Nephron (organoid): ENCODE measurements at regions not wholly inside any gene's neighbourhood (a gene's known extent, or its start where the extent isn't known, plus 50 kb on each side); places are given as distances from the start of the nearest gene placed in this dataset.

Experiments
- H3K27ac Mint-ChIP-seq, 3 experiments: 2 replicates each; pipeline ENCODE4 v1.8.0; 2020; ENCODE audit warnings: mixed read lengths in 3 of 3, mild to moderate bottlenecking in 2 of 3, moderate library complexity in 1 of 3
- H3K27me3 Mint-ChIP-seq: 2 replicates; pipeline ENCODE4 v1.8.0; 2021; ENCODE audit warnings: low read depth, mild to moderate bottlenecking, moderate library complexity, mixed read lengths
- H3K36me3 Mint-ChIP-seq: 2 replicates; pipeline ENCODE4 v1.8.0; 2020; ENCODE audit warnings: low read depth, mixed read lengths
- H3K4me1 Mint-ChIP-seq: 2 replicates; pipeline ENCODE4 v1.8.0; 2020; ENCODE audit warnings: mixed read lengths
- H3K4me3 Mint-ChIP-seq, 3 experiments: 2 replicates each; pipeline ENCODE4 v1.8.0; 2020; ENCODE audit warnings: mild to moderate bottlenecking in 3 of 3, mixed read lengths in 3 of 3, moderate library complexity in 2 of 3
- H3K9me3 Mint-ChIP-seq: 2 replicates; pipeline ENCODE4 v1.8.0; 2020; ENCODE audit warnings: mixed read lengths
- TF ChIP-seq, protein P1 (sequence below), 3 experiments: fragments of 200-600 bp; sonication (generic); IDR thresholded peaks; one replicate each; pipeline ENCODE4 v1.5.0; 2021; ENCODE audit warnings: antibody characterized with exemption in 3 of 3; ENCODE audit not compliant: unreplicated experiment in 3 of 3

- TF ChIP-seq, protein P1, sequence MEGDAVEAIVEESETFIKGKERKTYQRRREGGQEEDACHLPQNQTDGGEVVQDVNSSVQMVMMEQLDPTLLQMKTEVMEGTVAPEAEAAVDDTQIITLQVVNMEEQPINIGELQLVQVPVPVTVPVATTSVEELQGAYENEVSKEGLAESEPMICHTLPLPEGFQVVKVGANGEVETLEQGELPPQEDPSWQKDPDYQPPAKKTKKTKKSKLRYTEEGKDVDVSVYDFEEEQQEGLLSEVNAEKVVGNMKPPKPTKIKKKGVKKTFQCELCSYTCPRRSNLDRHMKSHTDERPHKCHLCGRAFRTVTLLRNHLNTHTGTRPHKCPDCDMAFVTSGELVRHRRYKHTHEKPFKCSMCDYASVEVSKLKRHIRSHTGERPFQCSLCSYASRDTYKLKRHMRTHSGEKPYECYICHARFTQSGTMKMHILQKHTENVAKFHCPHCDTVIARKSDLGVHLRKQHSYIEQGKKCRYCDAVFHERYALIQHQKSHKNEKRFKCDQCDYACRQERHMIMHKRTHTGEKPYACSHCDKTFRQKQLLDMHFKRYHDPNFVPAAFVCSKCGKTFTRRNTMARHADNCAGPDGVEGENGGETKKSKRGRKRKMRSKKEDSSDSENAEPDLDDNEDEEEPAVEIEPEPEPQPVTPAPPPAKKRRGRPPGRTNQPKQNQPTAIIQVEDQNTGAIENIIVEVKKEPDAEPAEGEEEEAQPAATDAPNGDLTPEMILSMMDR (IDR thresholded peaks at IDR 0.05; ENCODE audit: unreplicated experiment in 3 of 3) = no peak
- no peaks in the 10 kb centered on the region for H3K27me3 Mint-ChIP-seq
- H3K27ac Mint-ChIP-seq = no peak overlapping the region
- H3K4me3 Mint-ChIP-seq = no peak overlapping the region
- no peaks in the 10 kb centered on the region for H3K36me3 Mint-ChIP-seq
- no peaks in the 10 kb centered on the region for H3K4me1 Mint-ChIP-seq
- H3K9me3 Mint-ChIP-seq = peaks cover 4% of the 10 kb centered on the region
Measured at GRCh38 chr14:26017270-26017669, 580.6 kb downstream of the NOVA1 start.

DNA sequence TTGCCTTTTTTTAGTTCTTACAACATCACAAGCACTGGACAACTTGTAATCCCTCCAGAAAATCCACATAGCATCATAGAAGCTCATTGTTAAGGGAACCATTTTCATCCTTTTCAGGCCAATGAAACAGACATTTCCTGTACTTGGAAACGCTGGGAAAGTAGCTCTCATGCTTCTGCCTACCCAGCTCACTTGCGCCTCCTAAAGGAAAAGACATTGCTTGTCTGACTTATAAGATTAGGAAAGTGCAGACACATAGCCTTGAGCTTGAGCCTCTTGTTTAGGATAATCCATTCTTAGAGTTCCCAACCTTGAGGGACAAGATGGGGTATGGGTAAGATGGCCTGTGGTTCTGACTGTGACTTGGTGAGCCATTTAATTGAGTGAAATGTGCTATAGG is 589.5 kb downstream of the NOVA1 start:
- H3K36me3 Mint-ChIP-seq = no peaks in the 10 kb centered on the region

GRCh38 chr14:26004342-26004741 is 593.5 kb downstream of the NOVA1 start:
- Mint-ChIP-seq H3K36me3 (no peaks in the 10 kb centered on the region), H3K27ac (no peak overlapping the region), H3K4me1 (no peaks in the 10 kb centered on the region), H3K27me3 (no peaks in the 10 kb centered on the region), H3K9me3 (no peaks in the 10 kb centered on the region), H3K4me3 (no peak overlapping the region)
- TF ChIP-seq, protein P1 (IDR thresholded peaks at IDR 0.05; ENCODE audit: unreplicated experiment in 3 of 3) = no peak

More for the DNA sequence above, 589.5 kb downstream of the NOVA1 start:
- Mint-ChIP-seq H3K9me3 (no peaks in the 10 kb centered on the region), H3K27ac (no peak overlapping the region), H3K4me3 (no peak overlapping the region), H3K4me1 (no peaks in the 10 kb centered on the region), H3K27me3 (no peaks in the 10 kb centered on the region)
- TF ChIP-seq, protein P1 (IDR thresholded peaks at IDR 0.05; ENCODE audit: unreplicated experiment in 3 of 3) = no peak

DNA sequence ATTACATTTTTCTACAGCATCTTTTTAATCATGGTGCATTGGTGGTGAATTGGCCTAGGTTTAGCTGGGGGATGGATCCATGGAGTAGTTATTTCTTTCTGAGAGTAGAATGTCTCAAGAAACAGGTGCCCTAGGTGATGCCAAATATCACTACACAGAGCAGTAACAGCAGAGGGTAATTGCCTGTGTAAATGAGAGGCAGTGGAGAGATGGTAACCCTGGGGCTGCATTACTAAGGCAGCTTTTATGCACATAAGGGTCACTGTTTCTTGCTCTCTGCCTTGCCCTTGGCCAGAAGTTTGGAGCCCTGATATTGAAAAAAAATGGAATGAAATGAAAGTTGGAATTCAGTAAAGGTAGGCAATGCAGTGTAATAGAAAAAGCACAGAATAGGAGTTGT is 604.0 kb downstream of the NOVA1 start:
- no peaks in the 10 kb centered on the region for H3K27me3 Mint-ChIP-seq
- H3K36me3 Mint-ChIP-seq = no peaks in the 10 kb centered on the region
- no peaks in the 10 kb centered on the region for H3K9me3 Mint-ChIP-seq
- H3K4me1 Mint-ChIP-seq = no peaks in the 10 kb centered on the region
- TF ChIP-seq, protein P1 (IDR thresholded peaks at IDR 0.05; ENCODE audit: unreplicated experiment in 3 of 3) = no peak
- H3K27ac Mint-ChIP-seq = no peak overlapping the region
- no peak overlapping the region for H3K4me3 Mint-ChIP-seq

DNA sequence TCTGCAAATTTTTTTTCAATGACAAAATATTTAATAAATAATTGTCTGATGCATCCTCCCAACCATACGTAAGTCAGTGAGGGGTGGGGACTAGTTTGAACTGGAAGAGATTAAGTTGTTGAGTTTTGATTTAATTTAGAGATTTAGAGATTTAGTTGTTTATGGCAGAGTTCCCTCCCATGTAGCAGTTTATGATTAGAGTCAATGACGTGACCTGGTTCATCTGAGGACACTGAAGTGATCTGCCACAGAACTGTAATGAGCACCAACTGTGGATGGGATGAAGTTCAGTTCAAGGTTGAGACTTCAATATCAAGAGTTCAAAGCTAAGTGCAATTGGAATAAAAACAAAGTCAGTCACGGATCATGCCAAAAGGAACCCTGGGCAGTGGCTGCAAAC is 609.3 kb downstream of the NOVA1 start:
- H3K4me1 Mint-ChIP-seq = no peaks in the 10 kb centered on the region
- TF ChIP-seq, protein P1 (IDR thresholded peaks at IDR 0.05; ENCODE audit: unreplicated experiment in 3 of 3) = no peak
- no peaks in the 10 kb centered on the region for H3K36me3 Mint-ChIP-seq
- no peak overlapping the region for H3K4me3 Mint-ChIP-seq
- no peaks in the 10 kb centered on the region for H3K27me3 Mint-ChIP-seq
- no peak overlapping the region for H3K27ac Mint-ChIP-seq
- peaks cover 11% of the 10 kb centered on the region for H3K9me3 Mint-ChIP-seq

DNA sequence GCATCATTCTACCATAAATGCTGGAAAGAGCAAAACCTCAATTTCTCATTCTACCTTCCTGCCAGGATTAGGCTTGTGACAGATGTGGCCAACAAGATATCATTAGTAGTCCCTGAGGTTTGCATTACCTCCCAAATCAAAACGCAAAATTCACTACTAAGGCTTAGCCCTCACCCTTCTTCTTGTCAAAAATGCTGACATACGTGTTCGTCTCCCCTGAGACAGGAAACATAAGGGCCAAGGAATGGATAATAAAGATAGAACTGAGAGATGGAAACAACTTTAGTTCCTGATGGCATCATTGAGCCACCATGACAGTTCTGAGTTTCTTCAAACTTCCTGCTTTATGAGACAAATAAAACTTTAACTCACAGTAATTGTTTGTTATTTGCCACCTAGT is 642.1 kb downstream of the NOVA1 start:
- no peak overlapping the region for H3K27ac Mint-ChIP-seq
- H3K27me3 Mint-ChIP-seq = no peaks in the 10 kb centered on the region
- H3K4me1 Mint-ChIP-seq = no peaks in the 10 kb centered on the region
- H3K9me3 Mint-ChIP-seq = peaks cover 8% of the 10 kb centered on the region
- H3K36me3 Mint-ChIP-seq = no peaks in the 10 kb centered on the region
- TF ChIP-seq, protein P1 (IDR thresholded peaks at IDR 0.05; ENCODE audit: unreplicated experiment in 3 of 3) = no peak
- no peak overlapping the region for H3K4me3 Mint-ChIP-seq
